ENCODE measurements at regions not wholly inside any gene's neighbourhood (a gene's known extent, or its start where the extent isn't known, plus 50 kb on each side); places are given as distances from the start of the nearest gene placed in this dataset.
"Not testable (repeated sequence)": the region's sequence is repeated elsewhere in the genome, so short reads cannot be mapped to it uniquely, and the experiment has no call there.

DNA sequence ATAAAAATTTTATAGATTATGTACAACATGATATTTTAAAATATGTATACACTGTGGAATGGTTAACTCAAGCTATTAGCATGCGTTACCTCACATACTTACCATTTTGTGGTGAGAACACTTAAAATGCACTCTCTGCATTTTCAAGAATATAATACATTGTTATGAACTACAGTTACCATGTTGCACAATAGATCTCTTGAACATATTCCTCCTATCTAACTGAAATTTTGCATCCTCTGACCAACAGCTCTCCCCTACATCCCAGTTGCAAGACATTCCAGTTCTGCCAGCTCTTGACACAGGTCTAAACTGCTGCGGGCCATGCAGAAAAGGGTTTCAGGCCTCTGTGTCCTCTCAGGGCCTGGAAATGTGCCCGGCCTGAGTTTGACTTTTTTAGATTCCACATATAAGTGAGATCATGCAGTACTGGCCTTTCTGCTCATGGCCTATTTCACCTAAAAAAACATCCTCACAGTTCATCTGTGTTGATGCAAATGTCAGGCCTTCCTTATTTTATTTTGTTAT is 113.7 kb downstream of the CDCA7 start:
- no peak for DNase-seq

DNA sequence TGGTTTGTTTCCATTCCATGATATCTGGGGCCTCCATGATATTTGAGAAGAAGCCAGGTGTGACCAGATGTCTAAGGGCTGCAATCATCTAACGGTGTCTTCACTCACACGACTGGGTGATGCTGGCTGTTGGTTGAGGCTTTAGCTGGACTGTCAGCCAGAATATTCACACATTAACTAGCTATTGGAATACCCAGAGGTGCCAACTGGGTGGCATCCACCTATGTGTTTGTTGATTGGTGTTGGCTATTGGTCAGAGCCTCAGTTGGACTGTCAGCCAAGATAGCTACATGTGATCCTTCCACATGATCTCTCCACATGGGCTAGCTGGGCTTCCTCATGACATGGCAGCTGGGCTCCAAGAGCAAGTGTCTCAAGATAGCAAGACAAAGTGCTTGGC is 117.4 kb downstream of the CDCA7 start:
- no peak for DNase-seq

GRCh38 chr2:173483137-173483536 is 128.5 kb downstream of the CDCA7 start:
- DNase-seq: no peak

GRCh38 chr2:173488861-173489260 is 134.2 kb downstream of the CDCA7 start:
- no peak for DNase-seq

- DNase-seq: no peak
Observed at GRCh38 chr2:173491418-173491817, 136.7 kb downstream of the CDCA7 start.

GRCh38 chr2:173493874-173494273 is 139.2 kb downstream of the CDCA7 start:
- no peak for DNase-seq

- no peak for DNase-seq
Observed at GRCh38 chr2:173496746-173497145, 142.1 kb downstream of the CDCA7 start.

DNA sequence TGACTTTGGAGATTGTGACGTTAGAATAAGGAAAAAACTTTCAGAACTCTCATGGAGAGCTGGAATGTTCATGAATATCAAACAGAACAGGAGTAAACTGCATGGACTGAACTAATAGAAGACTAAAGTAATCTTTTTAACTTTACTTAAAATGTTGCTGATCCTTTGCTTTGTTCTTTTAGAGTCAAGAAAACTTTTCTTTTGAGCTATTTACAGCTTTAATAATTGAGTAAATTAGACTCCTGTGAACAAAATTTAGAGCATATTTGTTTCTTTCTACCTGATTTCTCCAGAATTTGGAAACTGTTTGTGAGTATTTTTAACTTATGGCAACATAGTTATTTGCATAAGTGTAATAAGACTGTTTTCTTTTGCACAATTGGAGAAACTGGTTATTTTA is 146.3 kb downstream of the CDCA7 start:
- no peak for DNase-seq

GRCh38 chr2:173502296-173502695 is 147.6 kb downstream of the CDCA7 start:
- DNase-seq: no peak

- no peak for DNase-seq
Observed at GRCh38 chr2:173511357-173511756, 156.7 kb downstream of the CDCA7 start.

DNA sequence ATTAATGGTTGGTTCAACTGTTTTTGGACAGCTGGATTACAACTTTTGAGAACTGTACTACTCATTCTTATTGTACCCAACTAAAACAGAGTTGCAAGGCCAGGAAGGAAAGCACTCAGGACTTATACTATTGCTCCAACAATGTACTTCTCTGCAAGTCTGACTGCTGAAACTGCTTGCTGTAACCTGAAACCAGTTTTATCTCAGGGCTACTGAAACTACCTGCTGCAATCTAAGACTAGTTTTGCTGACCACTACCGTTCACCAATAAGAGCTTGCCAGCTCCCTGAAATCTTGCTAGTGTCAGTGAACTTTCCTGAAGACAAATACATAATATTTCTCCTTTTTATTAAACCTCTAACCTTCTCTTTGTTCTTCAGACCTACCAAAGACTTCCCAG is 157.3 kb downstream of the CDCA7 start:
- no peak for DNase-seq

GRCh38 chr2:173513107-173513727 is 158.5 kb downstream of the CDCA7 start:
- DNase-seq: no peak

DNA sequence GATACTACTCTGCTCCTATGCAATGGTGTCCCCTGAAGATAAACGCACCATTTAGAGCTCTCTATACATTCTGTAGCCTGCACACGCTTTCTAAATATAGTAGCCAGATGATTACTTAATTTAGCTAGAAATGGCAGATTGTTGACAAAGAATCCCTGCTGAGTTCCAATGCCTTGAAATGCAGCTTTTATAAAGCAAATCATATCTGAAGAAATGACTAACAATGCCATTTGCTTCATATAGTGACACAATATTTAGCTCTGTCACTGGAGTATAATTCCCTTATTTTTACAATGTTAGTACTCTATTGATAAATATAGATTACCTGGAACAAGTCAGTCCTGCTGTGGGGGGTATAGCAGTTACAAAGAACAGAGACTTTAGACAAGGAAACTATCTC is 166.2 kb downstream of the CDCA7 start:
- no peak for DNase-seq

- DNase-seq: no peak
Observed at GRCh38 chr2:173521450-173522192, 166.9 kb downstream of the CDCA7 start.

DNA sequence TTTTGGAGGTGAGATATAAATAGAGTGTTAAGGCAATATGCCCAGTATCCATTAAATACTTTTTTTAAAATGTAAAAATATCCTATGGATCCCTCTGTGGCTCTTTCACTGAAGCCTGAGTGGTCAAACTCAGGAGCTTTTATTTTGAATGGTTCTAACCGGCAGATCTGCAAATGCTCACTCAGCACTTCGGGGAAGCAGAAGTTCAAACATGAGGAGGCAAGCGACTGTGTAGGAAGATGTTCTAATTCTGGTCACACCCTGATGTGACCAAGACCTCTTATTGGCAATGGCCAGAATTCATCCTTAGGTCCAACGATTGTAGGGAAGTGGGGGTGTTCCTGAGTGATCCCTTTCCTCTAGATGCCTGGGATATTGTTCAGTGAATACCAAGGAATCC is 168.8 kb downstream of the CDCA7 start:
- DNase-seq: no peak

DNA sequence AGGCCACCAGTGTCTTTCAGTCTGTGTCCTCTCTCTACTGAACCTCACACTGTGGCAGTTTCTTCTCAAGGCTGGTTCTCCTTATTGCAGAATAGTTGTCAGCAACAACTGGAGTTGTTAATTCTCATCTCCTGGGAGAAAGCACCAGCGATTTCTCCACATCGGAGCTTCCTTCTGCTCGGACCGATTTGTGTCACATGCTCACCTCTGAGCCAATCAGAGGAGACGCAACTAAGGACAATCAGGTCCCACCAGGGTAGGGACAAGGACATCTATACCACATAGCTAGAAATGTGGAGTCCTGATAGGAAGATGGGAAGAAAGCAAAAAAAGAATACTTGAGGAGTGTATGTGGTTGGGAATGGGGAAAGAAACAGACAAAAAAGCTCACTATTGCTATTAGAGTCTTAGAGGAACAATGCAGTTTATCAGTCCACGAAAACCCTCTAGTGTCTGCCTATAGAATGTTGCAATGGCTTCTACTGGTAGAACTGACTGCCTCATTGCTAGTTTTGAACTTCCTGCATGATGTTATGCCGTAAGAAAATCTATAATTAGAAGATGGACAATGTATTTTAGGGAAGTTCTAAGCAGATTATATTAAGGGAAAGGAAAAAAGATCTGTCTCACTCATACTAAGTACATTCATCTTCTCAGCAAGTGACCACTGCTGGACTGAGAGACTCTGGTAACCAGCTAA is 169.7 kb downstream of the CDCA7 start:
- DNase-seq: no peak

DNA sequence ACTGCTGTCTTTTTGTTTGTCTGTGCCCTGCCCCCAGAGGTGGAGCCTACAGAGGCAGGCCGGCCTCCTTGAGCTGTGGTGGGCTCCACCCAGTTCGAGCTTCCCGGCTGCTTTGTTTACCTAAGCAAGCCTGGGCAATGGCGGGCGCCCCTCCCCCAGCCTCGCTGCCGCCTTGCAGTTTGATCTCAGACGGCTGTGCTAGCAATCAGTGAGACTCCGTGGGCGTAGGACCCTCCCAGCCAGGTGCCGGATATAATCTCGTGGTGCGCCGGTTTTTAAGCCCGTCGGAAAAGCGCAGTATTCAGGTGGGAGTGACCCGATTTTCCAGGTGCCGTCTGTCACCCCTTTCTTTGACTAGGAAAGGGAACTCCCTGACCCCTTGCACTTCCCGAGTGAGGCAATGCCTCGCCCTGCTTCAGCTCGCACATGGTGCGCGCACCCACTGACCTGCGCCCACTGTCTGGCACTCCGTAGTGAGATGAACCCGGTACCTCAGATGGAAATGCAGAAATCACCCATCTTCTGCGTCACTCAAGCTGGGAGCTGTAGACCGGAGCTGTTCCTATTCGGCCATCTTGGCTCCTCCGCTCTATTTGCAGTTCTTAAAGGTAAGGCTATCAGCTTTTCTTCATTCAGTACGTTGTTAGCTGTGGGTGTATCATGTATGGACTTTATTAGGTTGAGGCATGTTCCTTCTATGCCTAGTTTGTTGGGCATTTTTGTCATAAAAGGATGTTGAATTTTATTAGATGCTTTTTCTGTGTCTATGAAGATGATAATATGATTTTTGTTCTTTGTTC is 178.3 kb downstream of the CDCA7 start:
- not testable (repeated sequence) for DNase-seq

DNA sequence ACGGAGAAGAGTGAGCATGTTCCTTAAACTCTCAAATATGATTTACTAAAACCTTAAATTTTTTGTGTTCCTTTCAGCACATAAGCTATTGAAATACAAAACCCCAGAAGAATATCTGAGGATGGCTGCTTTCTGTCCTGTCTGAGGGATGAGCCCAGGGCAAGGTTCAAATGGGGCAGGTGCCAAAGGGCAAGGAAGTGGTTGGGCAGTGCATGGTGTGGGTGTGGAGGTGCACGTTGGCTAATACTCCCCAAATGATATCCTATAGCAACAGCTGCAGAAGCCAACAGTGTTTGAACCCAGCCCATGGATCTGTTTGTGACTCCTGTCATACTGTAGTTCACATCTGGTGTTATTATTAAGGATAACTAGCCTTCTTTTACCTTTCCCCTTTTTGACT is 183.0 kb downstream of the CDCA7 start:
- no peak for DNase-seq

- DNase-seq: no peak
Observed at GRCh38 chr2:173539615-173540014, 184.9 kb downstream of the CDCA7 start.

- DNase-seq: no peak
Observed at GRCh38 chr2:173544641-173545363, 190.1 kb downstream of the CDCA7 start.

DNA sequence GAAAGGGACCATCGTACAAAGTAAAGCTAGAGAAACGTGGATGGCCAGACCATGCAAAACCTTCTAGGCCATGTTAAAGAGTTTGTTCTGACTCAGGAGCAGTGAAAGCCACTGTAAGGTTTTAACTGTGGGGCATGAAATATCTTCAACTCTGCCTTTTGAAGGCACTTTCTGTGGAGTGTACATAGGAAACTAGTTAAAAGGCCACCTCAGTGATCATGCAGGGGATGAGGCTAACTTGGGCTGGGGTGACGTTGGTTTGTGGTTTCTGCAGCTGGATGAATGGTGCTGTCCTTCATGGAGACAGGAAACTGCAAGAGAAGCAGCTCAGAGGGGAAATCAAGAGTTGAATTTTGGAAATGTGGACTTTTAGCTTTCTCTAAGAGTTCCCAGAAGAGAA is 190.7 kb downstream of the CDCA7 start:
- no peak for DNase-seq

- no peak for DNase-seq
Observed at GRCh38 chr2:173547499-173547898, 192.8 kb downstream of the CDCA7 start.
